ENCODE measurements at regions not wholly inside any gene's neighbourhood (a gene's known extent, or its start where the extent isn't known, plus 50 kb on each side); places are given as distances from the start of the nearest gene placed in this dataset.

GRCh38 chr13:97520061-97520460, 86.1 kb downstream of the RAP2A start:
- WGBS, 2 experiments (ENCODE audit: insufficient coverage in 1 of 2, insufficient read length in 1 of 2), result 86% methylated on average over 1 of the region's 1 CpG; no CpG with 5 or more reads in 1 of the 2 experiments
- H3K4me1 ChIP-seq (ENCODE audit: control insufficient read depth, insufficient read depth, low read length), result no peaks in the 10 kb centered on the region
- H3K4me1 Mint-ChIP-seq, result peaks cover 13% of the 10 kb centered on the region

GRCh38 chr13:97520866-97521265, 86.9 kb downstream of the RAP2A start:
- H3K4me1 ChIP-seq (ENCODE audit: control insufficient read depth, insufficient read depth, low read length), result no peaks in the 10 kb centered on the region
- H3K9ac ChIP-seq (ENCODE audit: extremely low read depth, low read length, poor library complexity, severe bottlenecking), result no peak overlapping the region
- 83 to 85% methylated on average over 1 to 2 of the region's 2 CpGs for WGBS, 2 experiments (ENCODE audit: insufficient coverage in 1 of 2, insufficient read length in 1 of 2)
- no peak overlapping the region for H3K27ac ChIP-seq (ENCODE audit: low read depth, low read length)
- H3K36me3 ChIP-seq (ENCODE audit: control insufficient read depth, insufficient read depth, low read length), result no peaks in the 10 kb centered on the region
- TF ChIP-seq CTCF (conservative IDR thresholded peaks at IDR 0.05), result no peak
- no peak overlapping the region for H3K27ac Mint-ChIP-seq
- peaks cover 6% of the 10 kb centered on the region for H3K9me3 Mint-ChIP-seq
- peaks cover 5% of the 10 kb centered on the region for H3K9me3 ChIP-seq (ENCODE audit: control insufficient read depth, low read length)
- no peak overlapping the region for H3K4me3 ChIP-seq (ENCODE audit: low read length)
- H3K27me3 Mint-ChIP-seq (ENCODE audit: insufficient read depth), result peaks cover 3% of the 10 kb centered on the region
- H3K4me1 Mint-ChIP-seq, result peaks cover 13% of the 10 kb centered on the region
- no peak for DNase-seq
- no peaks in the 10 kb centered on the region for H3K27me3 ChIP-seq (ENCODE audit: control insufficient read depth, insufficient read depth, low read length, poor library complexity, severe bottlenecking)
- no peak overlapping the region for H3K4me3 Mint-ChIP-seq
- H3K36me3 Mint-ChIP-seq (ENCODE audit: low read depth), result no peaks in the 10 kb centered on the region

More at GRCh38 chr13:97520061-97520460, 86.1 kb downstream of the RAP2A start:
- Histone ChIP-seq H3K36me3 (ENCODE audit: control insufficient read depth, insufficient read depth, low read length) (no peaks in the 10 kb centered on the region), H3K9me3 (ENCODE audit: control insufficient read depth, low read length) (peaks cover 5% of the 10 kb centered on the region), H3K4me3 (ENCODE audit: low read length) (no peak overlapping the region), H3K9ac (ENCODE audit: extremely low read depth, low read length, poor library complexity, severe bottlenecking) (no peak overlapping the region), H3K27ac (ENCODE audit: low read depth, low read length) (no peak overlapping the region), H3K27me3 (ENCODE audit: control insufficient read depth, insufficient read depth, low read length, poor library complexity, severe bottlenecking) (no peaks in the 10 kb centered on the region)
- Mint-ChIP-seq H3K36me3 (ENCODE audit: low read depth) (no peaks in the 10 kb centered on the region), H3K27ac (no peak overlapping the region), H3K27me3 (ENCODE audit: insufficient read depth) (peaks cover 3% of the 10 kb centered on the region), H3K4me3 (no peak overlapping the region), H3K9me3 (peaks cover 5% of the 10 kb centered on the region)
- no peak for DNase-seq
- no peak for TF ChIP-seq CTCF (conservative IDR thresholded peaks at IDR 0.05)

DNA sequence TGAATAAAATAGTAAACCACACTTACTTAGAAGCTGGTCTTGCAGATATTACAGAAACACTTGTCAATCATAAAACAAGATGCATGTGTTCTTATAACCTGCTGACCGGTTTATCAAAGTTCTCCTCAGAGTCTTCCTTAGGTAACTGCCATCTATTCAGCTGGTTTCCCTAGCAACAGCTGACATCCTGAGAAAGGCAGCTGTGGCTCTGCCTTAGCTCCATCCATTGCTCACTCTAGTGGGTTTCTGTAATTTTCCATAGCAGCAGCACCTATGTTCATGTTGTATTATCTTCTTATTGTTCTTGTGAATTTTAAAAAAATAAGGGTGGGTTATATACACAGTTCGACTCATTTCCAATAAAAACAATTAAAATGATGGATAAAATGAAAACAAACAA, 87.8 kb downstream of the RAP2A start:
- H3K36me3 ChIP-seq (ENCODE audit: control insufficient read depth, insufficient read depth, low read length), result no peaks in the 10 kb centered on the region
- no peak for DNase-seq
- Mint-ChIP-seq H3K9me3 (peaks cover 6% of the 10 kb centered on the region), H3K27me3 (ENCODE audit: insufficient read depth) (peaks cover 3% of the 10 kb centered on the region), H3K4me3 (no peak overlapping the region), H3K27ac (no peak overlapping the region), H3K4me1 (peaks cover 13% of the 10 kb centered on the region), H3K36me3 (ENCODE audit: low read depth) (no peaks in the 10 kb centered on the region)
- WGBS, 2 experiments (ENCODE audit: insufficient coverage in 1 of 2, insufficient read length in 1 of 2), result 80 to 90% methylated on average over 1 of the region's 2 CpGs
- no peak overlapping the region for H3K4me3 ChIP-seq (ENCODE audit: low read length)
- no peaks in the 10 kb centered on the region for H3K27me3 ChIP-seq (ENCODE audit: control insufficient read depth, insufficient read depth, low read length, poor library complexity, severe bottlenecking)
- no peaks in the 10 kb centered on the region for H3K4me1 ChIP-seq (ENCODE audit: control insufficient read depth, insufficient read depth, low read length)
- TF ChIP-seq CTCF (conservative IDR thresholded peaks at IDR 0.05), result no peak
- no peak overlapping the region for H3K27ac ChIP-seq (ENCODE audit: low read depth, low read length)
- no peak overlapping the region for H3K9ac ChIP-seq (ENCODE audit: extremely low read depth, low read length, poor library complexity, severe bottlenecking)
- H3K9me3 ChIP-seq (ENCODE audit: control insufficient read depth, low read length), result peaks cover 5% of the 10 kb centered on the region

Data from endodermal cell (in vitro differentiated cells).